Sigmoid colon (tissue), 6 donors: ENCODE measurements at regions not wholly inside any gene's neighbourhood (a gene's known extent, or its start where the extent isn't known, plus 50 kb on each side); places are given as distances from the start of the nearest gene placed in this dataset.

Experiments used
- DNase-seq: peaks from one replicate; pipeline ENCODE4 v3.0.0-alpha.2; 2019
- H3K27ac ChIP-seq, 4 donors: fragments of 200-600 bp; sonication (generic); one replicate each; pipeline ENCODE4 v1.5.1; 2016 to 2019; ENCODE audit warnings: mild to moderate bottlenecking in 1 of 4
- H3K27me3 ChIP-seq, 3 donors: fragments of 200-600 bp; sonication (generic); one replicate each; pipeline ENCODE4 v1.5.1; 2019; ENCODE audit warnings: mild to moderate bottlenecking in 1 of 3
- H3K36me3 ChIP-seq, 4 donors: fragments of 200-600 bp; sonication (generic); one replicate each; pipeline ENCODE4 v1.5.1; 2016 to 2019
- H3K4me1 ChIP-seq, 4 donors: fragments of 200-600 bp; sonication (generic); one replicate each; pipeline ENCODE4 v1.5.1; 2017 to 2019
- H3K4me3 ChIP-seq, 4 donors: fragments of 200-600 bp; sonication (generic); one replicate each; pipeline ENCODE4 v1.5.1; 2017 to 2019; ENCODE audit warnings: mild to moderate bottlenecking in 2 of 4, moderate library complexity in 1 of 4
- H3K9me3 ChIP-seq, 4 donors: fragments of 200-600 bp in 3 of 4; sonication (generic) in 3 of 4; one replicate each; pipeline versions ENCODE4 v1.5.1 to v1.6.1; 2013 to 2019
- CTCF ChIP-seq, 4 experiments: fragments of 450-650 bp in 3 of 4; fragments of 200-600 bp in 1 of 4; IDR thresholded peaks; one replicate each; pipeline ENCODE4 v1.5.1; 2016 to 2019; ENCODE audit warnings: antibody characterized with exemption in 4 of 4, mild to moderate bottlenecking in 3 of 4, moderate library complexity in 2 of 4
- EP300 ChIP-seq, 4 donors: sonication (generic); formaldehyde crosslinking; IDR thresholded peaks; one replicate each; pipeline ENCODE4 v1.6.1; 2017; ENCODE audit warnings: antibody characterized with exemption in 4 of 4
- POLR2A ChIP-seq, 2 donors: fragments of 450-650 bp; IDR thresholded peaks; one replicate each; pipeline ENCODE4 v1.6.1; 2016; ENCODE audit warnings: antibody characterized with exemption in 2 of 2, mild to moderate bottlenecking in 2 of 2, moderate library complexity in 2 of 2
- POLR2AphosphoS5 ChIP-seq, 4 donors: sonication (generic); formaldehyde crosslinking; IDR thresholded peaks; one replicate each; pipeline ENCODE4 v1.6.1; 2017; ENCODE audit warnings: antibody characterized with exemption in 4 of 4
- WGBS, 2 donors: extraction: QIAGEN DNeasy Blood & Tissue Kit; methylation state at CpG; one replicate each; pipeline ENCODE4 v1.1.7; 2013; 5-methylcytosine and 5-hydroxymethylcytosine counted together
- intact Hi-C: fragments of 100-400 bp; cut with DNase I; formaldehyde crosslinking; loops from one replicate; pipeline ENCODE4 v1.15.1; 2023
- donor health status: healthy with polysubstance abuse.
- donor health status: healthy.

- no peak for DNase-seq
- Histone ChIP-seq H3K4me1 (no peaks in the 10 kb centered on the region), H3K4me3 (no peak overlapping the region), H3K36me3 (no peaks in the 10 kb centered on the region), H3K27me3 (no peaks in the 10 kb centered on the region), H3K9me3 (no peaks in the 10 kb centered on the region), H3K27ac (no peak overlapping the region)
- intact Hi-C loops: no loop called here
- no peak for TF ChIP-seq CTCF (IDR thresholded peaks at IDR 0.05)
- no peak for TF ChIP-seq POLR2A (IDR thresholded peaks at IDR 0.05)
- TF ChIP-seq EP300 (IDR thresholded peaks at IDR 0.05): no peak
- TF ChIP-seq POLR2AphosphoS5 (IDR thresholded peaks at IDR 0.05): no peak
- 88 to 89% methylated on average over 2 of the region's 2 CpGs for WGBS, 2 donors
These were observed 921.8 kb downstream of the BCL11B start for GRCh38 chr14:98350213-98350612.

GRCh38 chr14:98364961-98365360, 907.0 kb downstream of the BCL11B start:
- Histone ChIP-seq H3K4me3 (no peak overlapping the region), H3K27me3 (no peaks in the 10 kb centered on the region), H3K4me1 (no peaks in the 10 kb centered on the region), H3K9me3 (no peaks in the 10 kb centered on the region), H3K36me3 (no peaks in the 10 kb centered on the region), H3K27ac (no peak overlapping the region)
- DNase-seq: no peak
- intact Hi-C loops: no loop called here
- WGBS, 2 donors: 80 to 81% methylated on average over 1 of the region's 1 CpG
- TF ChIP-seq POLR2AphosphoS5 (IDR thresholded peaks at IDR 0.05) (no peak), POLR2A (IDR thresholded peaks at IDR 0.05) (no peak), EP300 (IDR thresholded peaks at IDR 0.05) (no peak), CTCF (IDR thresholded peaks at IDR 0.05) (no peak)

- no peaks in the 10 kb centered on the region for H3K36me3 ChIP-seq
- no peak for DNase-seq
- no peak overlapping the region for H3K27ac ChIP-seq
- no peaks in the 10 kb centered on the region for H3K4me1 ChIP-seq
- H3K27me3 ChIP-seq: no peaks in the 10 kb centered on the region
- H3K4me3 ChIP-seq: no peak overlapping the region
- no peaks in the 10 kb centered on the region for H3K9me3 ChIP-seq
- TF ChIP-seq POLR2AphosphoS5 (IDR thresholded peaks at IDR 0.05) (no peak), EP300 (IDR thresholded peaks at IDR 0.05) (no peak), CTCF (IDR thresholded peaks at IDR 0.05) (no peak), POLR2A (IDR thresholded peaks at IDR 0.05) (no peak)
- intact Hi-C loops: no loop called here
- 89 to 92% methylated on average over 6 of the region's 6 CpGs for WGBS, 2 donors
These were observed 905.6 kb downstream of the BCL11B start for GRCh38 chr14:98366429-98366828.

- Histone ChIP-seq H3K36me3 (no peaks in the 10 kb centered on the region), H3K27ac (no peak overlapping the region), H3K9me3 (no peaks in the 10 kb centered on the region), H3K27me3 (no peaks in the 10 kb centered on the region), H3K4me1 (no peaks in the 10 kb centered on the region), H3K4me3 (no peak overlapping the region)
- intact Hi-C loops: no loop called here
- TF ChIP-seq POLR2AphosphoS5 (IDR thresholded peaks at IDR 0.05): no peak
- no peak for TF ChIP-seq CTCF (IDR thresholded peaks at IDR 0.05)
- no peak for TF ChIP-seq POLR2A (IDR thresholded peaks at IDR 0.05)
- no peak for TF ChIP-seq EP300 (IDR thresholded peaks at IDR 0.05)
- DNase-seq: no peak
- WGBS, 2 donors: 42 to 95% methylated on average over 1 of the region's 1 CpG
These were observed 903.8 kb downstream of the BCL11B start for GRCh38 chr14:98368221-98368620.

GRCh38 chr14:98368916-98369315, 903.1 kb downstream of the BCL11B start:
- Histone ChIP-seq H3K27ac (no peak overlapping the region), H3K4me1 (no peaks in the 10 kb centered on the region), H3K36me3 (no peaks in the 10 kb centered on the region), H3K9me3 (no peaks in the 10 kb centered on the region), H3K27me3 (no peaks in the 10 kb centered on the region), H3K4me3 (no peak overlapping the region)
- TF ChIP-seq EP300 (IDR thresholded peaks at IDR 0.05): no peak
- TF ChIP-seq CTCF (IDR thresholded peaks at IDR 0.05): no peak
- no peak for TF ChIP-seq POLR2A (IDR thresholded peaks at IDR 0.05)
- TF ChIP-seq POLR2AphosphoS5 (IDR thresholded peaks at IDR 0.05): no peak
- 60 to 80% methylated on average over 3 of the region's 3 CpGs for WGBS, 2 donors
- intact Hi-C loops: no loop called here
- DNase-seq: no peak
